ENCODE measurements at regions not wholly inside any gene's neighbourhood (a gene's known extent, or its start where the extent isn't known, plus 50 kb on each side); places are given as distances from the start of the nearest gene placed in this dataset.

DNA sequence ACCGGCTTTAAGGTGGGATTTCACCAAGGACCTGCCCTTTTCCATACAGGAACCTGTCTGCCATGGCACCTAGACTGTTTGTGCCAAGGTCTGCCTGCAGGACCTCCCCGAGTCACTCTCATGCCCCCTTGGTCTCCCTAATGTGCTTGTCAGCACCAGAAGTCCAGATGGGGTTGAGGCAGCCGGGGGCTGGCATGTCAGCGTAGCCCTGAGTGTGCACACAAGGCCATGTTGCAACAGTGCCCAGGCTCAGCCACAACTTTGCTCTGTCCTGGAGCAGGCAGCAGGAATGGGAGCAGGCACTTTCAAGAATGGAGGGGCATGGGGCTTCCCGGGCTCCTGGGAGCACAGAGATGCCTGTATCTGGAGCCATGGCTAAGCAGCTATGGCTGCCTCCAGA lies 621.5 kb downstream of the CDH9 start:
- DNase-seq (no peak), ATAC-seq (ENCODE audit: poor library complexity) (no peak)
- H3K4me1 ChIP-seq (ENCODE audit: insufficient read depth, low read length) = no peaks in the 10 kb centered on the region
- Mint-ChIP-seq H3K27me3 (no peaks in the 10 kb centered on the region), H3K4me1 (ENCODE audit: low read depth) (no peaks in the 10 kb centered on the region), H3K4me3 (no peak overlapping the region), H3K36me3 (ENCODE audit: low read depth) (no peaks in the 10 kb centered on the region), H3K27ac (no peak overlapping the region), H3K9me3 (peaks cover 11% of the 10 kb centered on the region)
- POLR2A ChIA-PET = no interaction called here
- no peak overlapping the region for H3K4me3 ChIP-seq (ENCODE audit: low read length)
- H3K9me3 ChIP-seq (ENCODE audit: control insufficient read depth in 1 of 2, insufficient read depth in 1 of 2, low read length in 2 of 2) = peaks cover 0 to 16% of the 10 kb centered on the region in 2 experiments
- no peak overlapping the region for H3K27ac ChIP-seq (ENCODE audit: low read depth in 1 of 2, low read length in 2 of 2)
- intact Hi-C loops (cut with DNase I, micrococcal nuclease) = no loop called here
- no peak for TF ChIP-seq CTCF (IDR thresholded peaks at IDR 0.05)
- H3K27me3 ChIP-seq (ENCODE audit: control insufficient read depth in 1 of 2, insufficient read depth in 2 of 2, low read length in 2 of 2) = no peaks in the 10 kb centered on the region
- H3K36me3 ChIP-seq (ENCODE audit: insufficient read depth, low read length) = no peaks in the 10 kb centered on the region
- CTCF ChIA-PET = no interaction called here

- DNase-seq (no peak), ATAC-seq (ENCODE audit: poor library complexity) (no peak)
- TF ChIP-seq CTCF (IDR thresholded peaks at IDR 0.05) = no peak
- H3K36me3 Mint-ChIP-seq (ENCODE audit: low read depth) = no peaks in the 10 kb centered on the region
- H3K27me3 ChIP-seq (ENCODE audit: control insufficient read depth in 1 of 2, insufficient read depth in 2 of 2, low read length in 2 of 2) = no peaks in the 10 kb centered on the region
- H3K4me1 ChIP-seq (ENCODE audit: insufficient read depth, low read length) = no peaks in the 10 kb centered on the region
- H3K27me3 Mint-ChIP-seq = no peaks in the 10 kb centered on the region
- H3K4me3 ChIP-seq (ENCODE audit: low read length) = no peak overlapping the region
- peaks cover 0 to 16% of the 10 kb centered on the region in 2 experiments for H3K9me3 ChIP-seq (ENCODE audit: control insufficient read depth in 1 of 2, insufficient read depth in 1 of 2, low read length in 2 of 2)
- H3K4me1 Mint-ChIP-seq (ENCODE audit: low read depth) = no peaks in the 10 kb centered on the region
- POLR2A ChIA-PET = no interaction called here
- H3K4me3 Mint-ChIP-seq = no peak overlapping the region
- H3K27ac Mint-ChIP-seq = no peak overlapping the region
- no peaks in the 10 kb centered on the region for H3K36me3 ChIP-seq (ENCODE audit: insufficient read depth, low read length)
- CTCF ChIA-PET = no interaction called here
- H3K9me3 Mint-ChIP-seq = peaks cover 14% of the 10 kb centered on the region
- intact Hi-C loops (cut with DNase I, micrococcal nuclease) = no loop called here
- no peak overlapping the region for H3K27ac ChIP-seq (ENCODE audit: low read depth in 1 of 2, low read length in 2 of 2)
Measured at GRCh38 chr5:26415987-26416779, 622.2 kb downstream of the CDH9 start.

- Mint-ChIP-seq H3K27me3 (no peaks in the 10 kb centered on the region), H3K27ac (no peak overlapping the region), H3K36me3 (ENCODE audit: low read depth) (no peaks in the 10 kb centered on the region), H3K9me3 (peaks cover 5% of the 10 kb centered on the region), H3K4me1 (ENCODE audit: low read depth) (no peaks in the 10 kb centered on the region), H3K4me3 (no peak overlapping the region)
- no peak for ATAC-seq (ENCODE audit: poor library complexity)
- Histone ChIP-seq H3K9me3 (ENCODE audit: control insufficient read depth in 1 of 2, insufficient read depth in 1 of 2, low read length in 2 of 2) (peaks cover 0 to 11% of the 10 kb centered on the region in 2 experiments), H3K27me3 (ENCODE audit: control insufficient read depth in 1 of 2, insufficient read depth in 2 of 2, low read length in 2 of 2) (no peaks in the 10 kb centered on the region), H3K27ac (ENCODE audit: low read depth in 1 of 2, low read length in 2 of 2) (no peak overlapping the region), H3K4me1 (ENCODE audit: insufficient read depth, low read length) (no peaks in the 10 kb centered on the region), H3K4me3 (ENCODE audit: low read length) (no peak overlapping the region), H3K36me3 (ENCODE audit: insufficient read depth, low read length) (no peaks in the 10 kb centered on the region)
- TF ChIP-seq CTCF (IDR thresholded peaks at IDR 0.05) = no peak
- POLR2A ChIA-PET = no interaction called here
- intact Hi-C loops (cut with DNase I, micrococcal nuclease) = no loop called here
- CTCF ChIA-PET = no interaction called here
- DNase-seq = no peak
Measured at GRCh38 chr5:26390608-26391007, 647.8 kb downstream of the CDH9 start.

Measured in CD4-positive, alpha-beta T cell (primary cell).